K562 (cell line): ENCODE measurements at regions not wholly inside any gene's neighbourhood (a gene's known extent, or its start where the extent isn't known, plus 50 kb on each side); places are given as distances from the start of the nearest gene placed in this dataset.

Source experiments
- ATAC-seq: fragments of 200-7000 bp; cut with Tn5 transposase; 3 replicates; pipeline ENCODE4 v1.9.1; 2020; ENCODE audit warnings: moderate library complexity
- BruUV-seq: library from RNA; stranded (reverse); fragments of 400-500 nt; replicated peaks from 2 replicates; lab custom pipeline; 2021; lab: Mats Ljungman, UMichigan
- CTCF ChIA-PET: fragments of 300-600 bp; formaldehyde crosslinking; extraction: SDS; loops from one replicate; lab custom pipeline; 2021; ENCODE audit warnings: low intra/inter-chr PET ratio; lab: Yijun Ruan, JAX
- POLR2A ChIA-PET: fragments of 300-600, 350-650 bp; sonication (Branson Sonifier 250); formaldehyde crosslinking; extraction: SDS; loops from one replicate; lab custom pipeline; 2021; ENCODE audit warnings: antibody characterized with exemption, inconsistent platforms; lab: Yijun Ruan, JAX
- DNase-seq, 4 experiments: peaks; one replicate each; pipeline versions ENCODE4 v3.0.0 to v3.0.0-alpha.2; 2011 to 2018; ENCODE audit warnings: low spot score in 3 of 4, mixed read lengths in 3 of 4; ENCODE audit errors: extremely low read depth in 1 of 4
- FAIRE-seq: peaks from 2 replicates; lab custom pipeline; 2011; peaks lifted over from hg19 to GRCh38; lab: Jason Lieb, UNC
- H2AFZ ChIP-seq: 2 replicates; pipeline ENCODE4 v1.6.0; 2011; ENCODE audit warnings: low read depth, low read length, control low read depth, inconsistent platforms
- H3K27ac ChIP-seq: fragments of 200-600 bp; 3 replicates; pipeline ENCODE4 v1.8.0; 2011; ENCODE audit warnings: low read depth, mild to moderate bottlenecking, control low read depth, inconsistent platforms, low read length, moderate library complexity, mixed read lengths; ENCODE audit errors: extremely low read depth
- H3K27me3 ChIP-seq, 2 experiments: fragments of 300-600 bp in 1 of 2; 2 replicates in 1 of 2; 3 replicates in 1 of 2; pipeline versions ENCODE4 v1.6.0 to v1.8.0; 2011; ENCODE audit warnings: inconsistent platforms in 2 of 2, low read length in 2 of 2, mild to moderate bottlenecking in 1 of 2, mixed read lengths in 1 of 2, moderate library complexity in 1 of 2; ENCODE audit not compliant: control insufficient read depth in 2 of 2, insufficient read depth in 2 of 2
- H3K36me3 ChIP-seq: fragments of 300-600 bp; 3 replicates; pipeline ENCODE4 v1.8.0; 2011; ENCODE audit warnings: mild to moderate bottlenecking, low read length, inconsistent platforms; ENCODE audit not compliant: control insufficient read depth, insufficient read depth
- H3K4me1 ChIP-seq, 2 experiments: fragments of 200-600 bp in 1 of 2; replicated peaks in 1 of 2; 2 replicates in 1 of 2; 3 replicates in 1 of 2; pipeline versions ENCODE4 v1.5.1 to v1.8.0; 2011; ENCODE audit warnings: inconsistent platforms in 2 of 2, low read length in 2 of 2, mild to moderate bottlenecking in 1 of 2, mixed read lengths in 1 of 2, moderate library complexity in 1 of 2; ENCODE audit not compliant: control insufficient read depth in 2 of 2, insufficient read depth in 2 of 2
- H3K4me2 ChIP-seq: 2 replicates; pipeline ENCODE4 v1.6.1; 2011; ENCODE audit warnings: low read length, control low read depth, inconsistent platforms, mixed read lengths; ENCODE audit not compliant: insufficient read depth
- H3K4me3 ChIP-seq: fragments of 200-600 bp; sonication (generic), shearing (Covaris generic); 2 replicates; pipeline ENCODE4 v1.5.1; 2016; ENCODE audit warnings: control low read depth, inconsistent platforms
- H3K79me2 ChIP-seq: fragments of 200-600 bp; 3 replicates; pipeline ENCODE4 v1.8.0; 2011; ENCODE audit warnings: low read length, inconsistent platforms; ENCODE audit not compliant: control insufficient read depth, insufficient read depth
- H3K9ac ChIP-seq, 2 experiments: 2 replicates each; pipeline versions ENCODE4 v1.6.0 to v1.6.1; 2011; ENCODE audit warnings: low read depth in 2 of 2, low read length in 2 of 2, control low read depth in 1 of 2, inconsistent platforms in 1 of 2, mild to moderate bottlenecking in 1 of 2, mixed read lengths in 1 of 2; ENCODE audit not compliant: insufficient read depth in 1 of 2
- H3K9me1 ChIP-seq: one replicate; pipeline ENCODE4 v1.6.0; 2011; ENCODE audit warnings: inconsistent platforms, mild to moderate bottlenecking, low read length, moderate library complexity; ENCODE audit not compliant: control insufficient read depth, insufficient read depth
- H3K9me3 ChIP-seq: replicated peaks from 2 replicates; pipeline ENCODE4 v1.5.1; 2011; ENCODE audit warnings: low read depth, low read length, inconsistent platforms; ENCODE audit not compliant: control insufficient read depth, insufficient read depth
- H4K20me1 ChIP-seq: replicated peaks from 2 replicates; pipeline ENCODE4 v1.6.1; 2011; ENCODE audit warnings: low read length, inconsistent platforms, mixed read lengths; ENCODE audit not compliant: control insufficient read depth, insufficient read depth
- BCL6 ChIP-seq: fragments of 250-450 bp; sonication (Bioruptor Pico); IDR thresholded peaks from 2 replicates; pipeline ENCODE4 v1.4.0; 2020
- BRD4 ChIP-seq: fragments of 200-600 bp; sonication (generic); IDR thresholded peaks from 2 replicates; pipeline ENCODE4 v1.6.1; 2017; ENCODE audit warnings: inconsistent platforms
- CBX5 ChIP-seq: IDR thresholded peaks from 2 replicates; pipeline ENCODE4 v1.6.1; 2014; ENCODE audit warnings: low read depth, borderline replicate concordance
- EHMT2 ChIP-seq: fragments of 450-650 bp; IDR thresholded peaks from 2 replicates; pipeline ENCODE4 v1.6.1; 2018; ENCODE audit warnings: antibody characterized with exemption
- GABPA ChIP-seq: fragments of 200-800 bp; sonication (Bioruptor generic); conservative IDR thresholded peaks from 2 replicates; pipeline ENCODE4 v1.6.1; 2016; ENCODE audit warnings: low read depth, missing genetic modification characterization, missing compliant biosample characterization
- KLF16 ChIP-seq: IDR thresholded peaks from 2 replicates; pipeline ENCODE4 v1.6.1; 2016; ENCODE audit warnings: antibody characterized with exemption
- PHB2 ChIP-seq: fragments of 450-650 bp; IDR thresholded peaks from 2 replicates; pipeline ENCODE4 v1.6.1; 2017; ENCODE audit warnings: low read depth
- SP2 ChIP-seq: IDR thresholded peaks from 2 replicates; pipeline ENCODE4 v1.6.1; 2011; ENCODE audit warnings: mild to moderate bottlenecking, low read depth, low read length, moderate library complexity; ENCODE audit not compliant: poor library complexity, severe bottlenecking; ENCODE audit errors: extremely low read depth
- XRCC5 ChIP-seq: fragments of 200-400 bp; formaldehyde crosslinking; IDR thresholded peaks from 2 replicates; pipeline ENCODE4 v1.6.1; 2017; ENCODE audit warnings: low read depth, mild to moderate bottlenecking, low read length
- ZKSCAN1 ChIP-seq: fragments of 150-350 bp; IDR thresholded peaks from 2 replicates; pipeline ENCODE4 v1.6.1; 2016; ENCODE audit warnings: low read depth, low read length
- ZNF197 ChIP-seq: fragments of 200-800 bp; sonication (Bioruptor generic); IDR thresholded peaks from 2 replicates; pipeline ENCODE4 v1.6.1; 2016; ENCODE audit warnings: low read depth, missing genetic modification characterization, missing compliant biosample characterization
- ZNF79 ChIP-seq: fragments of 250-450 bp; sonication (Bioruptor Pico); IDR thresholded peaks from 2 replicates; pipeline ENCODE4 v1.4.0; 2020; ENCODE audit warnings: low read depth, mild to moderate bottlenecking, moderate library complexity
- WGBS: fragments of 100-300 bp; shearing (Covaris generic); methylation state at CpG from one replicate; pipeline ENCODE4 v1.1.6; 2016; ENCODE audit warnings: low coverage, mixed read lengths; ENCODE audit not compliant: insufficient coverage; ENCODE audit errors: missing lambda C conversion rate; 5-methylcytosine and 5-hydroxymethylcytosine counted together
- in situ Hi-C: fragments of 300-500 bp; cut with MboI; formaldehyde crosslinking; loops from 4 replicates; pipeline ENCODE4 v1.15.0; 2018; ENCODE audit warnings: inconsistent platforms, mixed read lengths
- intact Hi-C: fragments of 100-400 bp; cut with micrococcal nuclease; formaldehyde crosslinking; loops from 2 replicates; pipeline ENCODE4 v1.14.2; 2022
- TF ChIP-seq, protein P1 (sequence below): fragments of 250-450 bp; sonication (Bioruptor Pico); IDR thresholded peaks from 2 replicates; pipeline ENCODE4 v1.4.0; 2020; ENCODE audit warnings: borderline replicate concordance
- TF ChIP-seq, protein P2 (sequence below): fragments of 450-650 bp; formaldehyde crosslinking; conservative IDR thresholded peaks from 2 replicates; pipeline ENCODE4 v1.4.0; 2022; ENCODE audit warnings: mild to moderate bottlenecking, missing genetic modification characterization

DNA sequence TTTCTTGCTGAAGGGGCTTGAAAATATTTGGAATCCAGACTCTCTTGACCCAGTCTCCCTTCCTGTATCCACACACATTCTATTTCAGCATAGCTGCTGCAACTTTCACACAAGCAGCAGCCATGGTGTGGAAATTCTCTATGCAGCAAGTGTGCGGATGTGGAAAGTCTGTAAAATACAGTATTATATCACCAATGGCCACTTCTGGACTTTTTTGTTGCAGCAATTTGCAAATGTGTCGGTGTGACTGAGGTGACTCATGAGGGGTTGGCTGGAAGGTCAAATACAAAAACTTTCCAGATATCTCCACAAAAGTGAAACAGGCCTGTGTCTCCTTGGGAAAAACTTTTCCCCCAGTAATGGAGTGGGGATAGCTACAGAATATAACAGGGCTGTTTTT is 299.3 kb upstream of the GYPC start:
- TF ChIP-seq BCL6 (CRISPR knock-in tag) (no peak), ZNF79 (no peak), ZKSCAN1 (no peak), BRD4 (no peak), ZNF197 (CRISPR knock-in tag) (no peak), XRCC5 (no peak), KLF16 (no peak), EHMT2 (no peak), PHB2 (no peak), GABPA (tag) (no peak), SP2 (no peak), CBX5 (no peak)
- TF ChIP-seq, protein P1, sequence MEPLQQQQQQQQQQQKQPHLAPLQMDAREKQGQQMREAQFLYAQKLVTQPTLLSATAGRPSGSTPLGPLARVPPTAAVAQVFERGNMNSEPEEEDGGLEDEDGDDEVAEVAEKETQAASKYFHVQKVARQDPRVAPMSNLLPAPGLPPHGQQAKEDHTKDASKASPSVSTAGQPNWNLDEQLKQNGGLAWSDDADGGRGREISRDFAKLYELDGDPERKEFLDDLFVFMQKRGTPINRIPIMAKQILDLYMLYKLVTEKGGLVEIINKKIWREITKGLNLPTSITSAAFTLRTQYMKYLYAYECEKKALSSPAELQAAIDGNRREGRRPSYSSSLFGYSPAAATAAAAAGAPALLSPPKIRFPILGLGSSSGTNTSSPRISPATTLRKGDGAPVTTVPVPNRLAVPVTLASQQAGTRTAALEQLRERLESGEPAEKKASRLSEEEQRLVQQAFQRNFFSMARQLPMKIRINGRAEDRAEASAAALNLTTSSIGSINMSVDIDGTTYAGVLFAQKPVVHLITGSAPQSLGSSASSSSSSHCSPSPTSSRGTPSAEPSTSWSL (CRISPR knock-in tag), result no peak
- TF ChIP-seq, protein P2, sequence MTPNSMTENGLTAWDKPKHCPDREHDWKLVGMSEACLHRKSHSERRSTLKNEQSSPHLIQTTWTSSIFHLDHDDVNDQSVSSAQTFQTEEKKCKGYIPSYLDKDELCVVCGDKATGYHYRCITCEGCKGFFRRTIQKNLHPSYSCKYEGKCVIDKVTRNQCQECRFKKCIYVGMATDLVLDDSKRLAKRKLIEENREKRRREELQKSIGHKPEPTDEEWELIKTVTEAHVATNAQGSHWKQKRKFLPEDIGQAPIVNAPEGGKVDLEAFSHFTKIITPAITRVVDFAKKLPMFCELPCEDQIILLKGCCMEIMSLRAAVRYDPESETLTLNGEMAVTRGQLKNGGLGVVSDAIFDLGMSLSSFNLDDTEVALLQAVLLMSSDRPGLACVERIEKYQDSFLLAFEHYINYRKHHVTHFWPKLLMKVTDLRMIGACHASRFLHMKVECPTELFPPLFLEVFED (CRISPR knock-in tag), result no peak
- ATAC-seq (no peak), FAIRE-seq (no peak), DNase-seq (no peak)
- no peak overlapping the region for H3K4me2 ChIP-seq
- H4K20me1 ChIP-seq, result no peaks in the 10 kb centered on the region
- ChIA-PET CTCF (no interaction called here), POLR2A (interaction anchor here (0.7 kb wide), 1 partner anchor 234 kb away, joined by 3 read pairs; no protein-coding TSS in a partner anchor)
- no peaks in the 10 kb centered on the region for H3K4me1 ChIP-seq
- in situ Hi-C loops (no loop called here), intact Hi-C loops (loop anchor here (10.0 kb wide), 1 partner anchor 112 kb away; no protein-coding TSS in a partner anchor)
- H3K27ac ChIP-seq, result no peak overlapping the region
- no peak overlapping the region for H3K9ac ChIP-seq
- H3K9me1 ChIP-seq, result no peaks in the 10 kb centered on the region
- H3K9me3 ChIP-seq, result no peaks in the 10 kb centered on the region
- no peak overlapping the region for H2AFZ ChIP-seq
- H3K79me2 ChIP-seq, result no peaks in the 10 kb centered on the region
- WGBS, result 0% methylated on average over 2 of the region's 2 CpGs
- H3K27me3 ChIP-seq, result no peaks in the 10 kb centered on the region
- H3K4me3 ChIP-seq, result no peak overlapping the region
- BruUV-seq, result no TSS peak
- H3K36me3 ChIP-seq, result no peaks in the 10 kb centered on the region
